T-helper 17 cell (primary cell): ENCODE measurements at regions not wholly inside any gene's neighbourhood (a gene's known extent, or its start where the extent isn't known, plus 50 kb on each side); places are given as distances from the start of the nearest gene placed in this dataset.
"Not testable (repeated sequence)": the region's sequence is repeated elsewhere in the genome, so short reads cannot be mapped to it uniquely, and the experiment has no call there.

Experiments
- ATAC-seq: fragments of 150-1000 bp; cut with Tn5 transposase; 2 replicates; pipeline ENCODE4 v1.10.0; 2021; ENCODE audit warnings: mild to moderate bottlenecking, moderate library complexity
- DNase-seq, 3 donors: peaks; one replicate each; pipeline versions ENCODE4 v3.0.0 to v3.0.0-alpha.2; 2020 to 2021
- H3K9me3 ChIP-seq: one replicate; pipeline ENCODE4 v1.7.0; 2013; ENCODE audit warnings: low read length, mild to moderate bottlenecking; ENCODE audit not compliant: control insufficient read depth, poor library complexity, severe bottlenecking
- H3K27ac Mint-ChIP-seq: one replicate; pipeline ENCODE4 v1.8.0; 2022; ENCODE audit warnings: mild to moderate bottlenecking, moderate library complexity, mixed read lengths
- H3K27me3 Mint-ChIP-seq: one replicate; pipeline ENCODE4 v1.8.0; 2022; ENCODE audit warnings: mixed read lengths
- H3K36me3 Mint-ChIP-seq: one replicate; pipeline ENCODE4 v1.8.0; 2022; ENCODE audit warnings: low read depth, mixed read lengths
- H3K4me1 Mint-ChIP-seq: one replicate; pipeline ENCODE4 v1.8.0; 2022; ENCODE audit warnings: mild to moderate bottlenecking, mixed read lengths
- H3K4me3 Mint-ChIP-seq: one replicate; pipeline ENCODE4 v1.8.0; 2022; ENCODE audit warnings: mild to moderate bottlenecking, moderate library complexity, mixed read lengths

DNA sequence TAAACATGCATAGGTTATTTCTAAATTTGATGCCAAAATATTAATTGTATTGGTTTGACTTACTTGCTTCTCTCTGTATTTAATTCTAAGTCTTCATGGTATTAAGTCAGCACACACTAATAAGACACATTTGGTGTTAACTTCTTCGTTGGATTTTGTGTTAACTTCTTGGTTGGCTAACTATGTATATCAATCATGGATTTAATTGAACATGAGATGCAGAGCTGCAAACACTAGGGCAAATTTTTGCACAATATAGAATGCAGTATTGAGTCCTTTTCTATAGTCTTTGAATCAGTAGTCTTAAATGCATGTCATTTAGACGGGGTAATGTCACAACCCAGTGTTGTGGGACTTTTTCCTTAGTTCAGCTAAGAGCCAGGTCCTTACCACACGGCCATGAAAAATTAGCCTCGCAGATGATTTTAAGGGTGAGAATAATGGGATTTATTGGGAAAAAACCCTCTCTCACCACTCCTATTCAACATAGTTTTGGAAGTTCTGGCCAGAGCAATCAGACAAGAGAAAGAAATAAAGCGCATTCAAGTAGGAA lies 142.9 kb upstream of the TRIM24 start:
- Mint-ChIP-seq H3K27me3 (peaks cover 10% of the 10 kb centered on the region), H3K4me3 (no peak overlapping the region), H3K27ac (no peak overlapping the region), H3K4me1 (no peaks in the 10 kb centered on the region), H3K36me3 (no peaks in the 10 kb centered on the region)
- no peaks in the 10 kb centered on the region for H3K9me3 ChIP-seq
- DNase-seq (no peak), ATAC-seq (no peak)

DNA sequence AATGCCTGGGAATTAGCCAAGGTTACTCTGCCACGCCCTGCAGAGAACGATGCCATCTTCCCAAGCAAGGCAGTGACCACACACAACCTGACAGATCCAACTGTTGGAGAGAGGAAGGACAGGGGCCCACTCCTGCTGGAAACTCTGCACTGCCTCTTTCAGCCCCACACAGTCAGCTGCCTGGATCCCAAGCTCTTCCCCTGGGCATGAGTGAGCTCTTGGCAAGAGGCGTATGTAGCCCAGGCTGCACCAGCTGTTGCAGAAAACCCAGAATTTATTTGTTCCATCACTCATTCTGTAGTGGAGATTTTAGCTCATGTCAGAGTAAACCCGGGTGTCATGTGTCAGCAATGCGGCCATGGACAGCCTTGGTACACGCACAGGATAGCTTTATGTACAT lies 135.1 kb upstream of the TRIM24 start:
- no peak for DNase-seq
- H3K27me3 Mint-ChIP-seq = no peaks in the 10 kb centered on the region
- H3K27ac Mint-ChIP-seq = no peak overlapping the region
- H3K4me3 Mint-ChIP-seq = no peak overlapping the region
- no peak for ATAC-seq
- no peaks in the 10 kb centered on the region for H3K36me3 Mint-ChIP-seq
- no peaks in the 10 kb centered on the region for H3K4me1 Mint-ChIP-seq
- H3K9me3 ChIP-seq = no peaks in the 10 kb centered on the region

DNA sequence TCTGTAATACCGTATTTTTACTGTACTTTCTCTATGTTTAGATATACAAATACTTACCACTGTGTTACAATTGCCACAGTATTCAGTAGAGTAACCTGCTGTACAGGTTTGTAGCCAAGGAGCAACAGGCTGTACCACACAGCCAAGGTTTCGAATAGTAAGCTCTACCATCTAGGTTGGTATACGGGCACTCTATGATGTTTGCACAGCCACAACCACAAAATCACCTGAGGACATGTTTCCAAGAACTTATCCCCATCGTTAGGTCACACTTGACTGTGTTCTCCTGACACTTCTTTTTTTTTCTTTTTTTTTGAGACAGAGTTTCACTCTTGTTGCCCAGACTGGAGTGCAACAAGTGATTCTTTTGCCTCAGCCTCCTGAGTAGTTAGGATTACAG lies 134.6 kb upstream of the TRIM24 start:
- DNase-seq = no peak
- H3K27me3 Mint-ChIP-seq = no peaks in the 10 kb centered on the region
- no peaks in the 10 kb centered on the region for H3K36me3 Mint-ChIP-seq
- H3K4me1 Mint-ChIP-seq = no peaks in the 10 kb centered on the region
- no peak overlapping the region for H3K27ac Mint-ChIP-seq
- no peaks in the 10 kb centered on the region for H3K9me3 ChIP-seq
- ATAC-seq = no peak
- no peak overlapping the region for H3K4me3 Mint-ChIP-seq

DNA sequence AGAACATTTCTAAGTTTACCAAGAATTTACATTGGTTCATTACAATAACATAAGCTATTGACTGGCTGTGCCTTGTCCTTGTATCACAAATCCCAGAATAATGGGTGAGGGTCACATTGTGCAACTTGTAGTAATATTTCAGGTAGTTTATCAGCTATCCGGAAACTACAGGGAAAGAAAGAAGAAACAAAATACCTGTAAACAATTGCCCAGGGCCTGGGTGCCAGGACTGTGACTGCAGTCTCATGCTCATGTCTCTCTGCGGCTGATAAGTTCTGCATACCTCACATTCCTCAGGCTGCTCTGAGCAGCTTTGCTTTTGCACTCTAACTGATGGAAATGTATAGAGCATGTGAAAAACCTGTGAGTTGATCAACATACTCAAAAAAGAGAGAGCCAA lies 131.8 kb upstream of the TRIM24 start:
- H3K9me3 ChIP-seq = peaks cover 3% of the 10 kb centered on the region
- H3K27me3 Mint-ChIP-seq = no peaks in the 10 kb centered on the region
- DNase-seq (no peak), ATAC-seq (no peak)
- H3K4me3 Mint-ChIP-seq = no peak overlapping the region
- H3K27ac Mint-ChIP-seq = no peak overlapping the region
- H3K36me3 Mint-ChIP-seq = no peaks in the 10 kb centered on the region
- H3K4me1 Mint-ChIP-seq = no peaks in the 10 kb centered on the region

DNA sequence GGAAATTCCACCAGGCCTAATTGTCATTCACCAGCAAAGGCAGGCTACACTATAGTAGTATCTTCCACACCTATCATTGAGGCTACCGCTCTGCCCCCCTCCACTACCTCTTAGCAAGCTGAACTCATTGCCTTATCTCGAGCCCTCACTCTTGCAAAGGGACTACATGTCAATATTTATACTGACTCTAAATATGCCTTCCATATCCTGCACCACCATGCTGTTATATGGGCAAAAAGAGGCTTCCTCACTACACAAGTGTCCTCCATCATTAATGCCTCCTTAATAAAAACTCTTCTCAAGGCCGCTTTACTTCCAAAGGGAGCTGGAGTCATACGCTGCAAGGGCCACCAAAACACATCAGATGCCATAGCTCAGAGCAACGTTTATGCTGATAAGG lies 127.2 kb upstream of the TRIM24 start:
- DNase-seq, H3K4me1 Mint-ChIP-seq, ATAC-seq, H3K27me3 Mint-ChIP-seq, H3K27ac Mint-ChIP-seq, H3K36me3 Mint-ChIP-seq, H3K4me3 Mint-ChIP-seq, H3K9me3 ChIP-seq: not testable (repeated sequence)

DNA sequence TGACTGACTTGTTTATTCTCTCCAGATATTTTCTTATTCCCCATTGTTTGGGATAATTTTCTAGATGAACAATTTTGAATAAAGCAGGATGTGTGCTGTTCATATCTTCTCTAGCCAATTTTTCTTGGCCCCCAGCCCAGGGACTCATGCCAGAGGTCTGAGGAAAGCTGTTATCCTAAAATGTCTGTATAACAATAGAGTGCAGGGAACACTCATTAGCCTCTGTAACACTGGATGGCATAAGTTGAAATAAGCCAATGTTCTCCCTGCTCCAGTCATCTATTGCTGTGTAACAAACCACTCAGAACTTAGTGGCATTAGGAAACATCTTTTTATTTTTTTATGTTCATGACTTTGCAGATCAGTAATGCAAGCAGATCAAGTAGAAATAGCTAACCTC lies 121.7 kb upstream of the TRIM24 start:
- peaks cover 3% of the 10 kb centered on the region for H3K9me3 ChIP-seq
- no peaks in the 10 kb centered on the region for H3K27me3 Mint-ChIP-seq
- H3K4me3 Mint-ChIP-seq = no peak overlapping the region
- no peaks in the 10 kb centered on the region for H3K36me3 Mint-ChIP-seq
- H3K27ac Mint-ChIP-seq = no peak overlapping the region
- ATAC-seq (no peak), DNase-seq (no peak)
- H3K4me1 Mint-ChIP-seq = no peaks in the 10 kb centered on the region

DNA sequence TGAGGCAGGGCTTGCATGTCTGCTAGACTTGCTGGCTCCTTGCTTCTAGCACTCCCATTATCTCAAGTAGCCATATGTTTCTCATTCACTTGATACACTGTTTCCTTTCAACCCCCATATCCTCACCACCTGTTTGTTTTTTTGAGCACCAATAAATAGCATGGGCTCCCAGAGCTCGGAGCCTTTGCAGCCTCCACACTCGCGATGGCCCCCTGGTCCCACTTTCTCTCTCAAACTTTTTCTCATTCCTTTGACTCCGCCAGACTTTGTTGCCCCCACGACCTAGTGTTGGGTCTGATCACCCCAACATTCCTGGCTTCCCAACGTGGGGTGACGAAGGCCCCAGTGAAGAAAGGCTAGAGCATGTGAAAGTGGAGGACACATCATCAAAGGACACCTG lies 120.8 kb upstream of the TRIM24 start:
- H3K27ac Mint-ChIP-seq, H3K9me3 ChIP-seq, H3K4me3 Mint-ChIP-seq, ATAC-seq, H3K36me3 Mint-ChIP-seq, H3K27me3 Mint-ChIP-seq, H3K4me1 Mint-ChIP-seq, DNase-seq: not testable (repeated sequence)

DNA sequence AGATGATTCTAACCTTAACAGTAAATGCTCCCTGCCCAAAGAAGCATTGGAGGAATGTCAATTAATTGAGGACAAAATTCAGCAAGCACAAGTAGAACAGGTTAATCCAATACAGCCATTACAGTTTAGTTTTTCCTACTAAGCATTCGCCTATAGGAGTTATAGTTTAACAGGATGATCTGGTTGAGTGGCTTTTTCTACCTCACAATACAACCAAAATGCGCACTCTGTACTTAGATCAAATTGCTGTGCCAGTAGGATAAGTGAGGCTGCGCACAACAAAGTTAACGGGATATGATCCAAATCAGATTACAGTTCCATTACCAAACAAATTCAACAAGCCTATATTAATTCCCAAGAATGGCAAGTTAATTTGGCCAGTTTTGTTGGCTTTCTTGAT lies 117.1 kb upstream of the TRIM24 start:
- Mint-ChIP-seq H3K27ac (no peak overlapping the region), H3K27me3 (no peaks in the 10 kb centered on the region), H3K4me3 (no peak overlapping the region), H3K36me3 (no peaks in the 10 kb centered on the region), H3K4me1 (no peaks in the 10 kb centered on the region)
- no peaks in the 10 kb centered on the region for H3K9me3 ChIP-seq
- DNase-seq (no peak), ATAC-seq (no peak)

DNA sequence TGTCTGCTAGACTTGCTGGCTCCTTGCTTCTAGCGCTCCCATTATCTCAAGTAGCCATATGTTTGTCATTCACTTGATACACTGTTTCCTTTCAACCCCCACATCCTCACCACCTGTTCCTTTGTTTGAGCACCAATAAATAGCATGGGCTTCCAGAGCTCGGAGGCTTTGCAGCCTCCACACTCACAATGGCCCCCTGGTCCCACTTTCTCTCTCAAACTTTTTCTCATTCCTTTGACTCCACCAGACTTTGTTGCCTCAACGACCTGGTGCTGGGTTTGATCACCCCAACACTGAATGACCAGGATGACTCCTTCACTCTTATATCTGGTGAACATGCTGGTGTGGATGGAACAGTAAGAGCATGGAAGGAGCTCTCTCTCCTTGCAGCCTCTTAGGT lies 114.5 kb upstream of the TRIM24 start:
- H3K27me3 Mint-ChIP-seq = no peaks in the 10 kb centered on the region
- no peaks in the 10 kb centered on the region for H3K9me3 ChIP-seq
- DNase-seq (no peak), ATAC-seq (no peak)
- no peak overlapping the region for H3K27ac Mint-ChIP-seq
- no peaks in the 10 kb centered on the region for H3K36me3 Mint-ChIP-seq
- H3K4me1 Mint-ChIP-seq = no peaks in the 10 kb centered on the region
- no peak overlapping the region for H3K4me3 Mint-ChIP-seq

DNA sequence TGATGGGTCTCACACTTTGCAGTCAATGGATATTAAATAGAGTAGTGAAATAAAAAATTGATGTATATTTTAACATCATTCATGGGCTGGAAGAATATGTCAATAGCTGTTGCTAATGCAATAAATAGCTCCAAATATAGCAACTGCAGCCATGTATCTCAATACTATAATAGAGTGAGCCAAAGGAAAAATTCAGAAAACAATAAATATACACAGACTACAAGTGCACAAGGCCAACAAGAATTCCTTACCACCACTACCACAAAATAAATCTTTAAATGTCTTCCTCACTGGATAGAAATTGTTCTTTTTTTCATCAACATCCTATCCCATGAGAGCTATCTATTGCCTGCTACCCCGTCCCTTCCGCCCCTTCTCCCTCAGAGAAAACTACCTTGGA lies 113.1 kb upstream of the TRIM24 start:
- no peak overlapping the region for H3K4me3 Mint-ChIP-seq
- no peaks in the 10 kb centered on the region for H3K36me3 Mint-ChIP-seq
- no peaks in the 10 kb centered on the region for H3K27me3 Mint-ChIP-seq
- DNase-seq (no peak), ATAC-seq (no peak)
- H3K4me1 Mint-ChIP-seq = no peaks in the 10 kb centered on the region
- H3K9me3 ChIP-seq = no peaks in the 10 kb centered on the region
- H3K27ac Mint-ChIP-seq = no peak overlapping the region

DNA sequence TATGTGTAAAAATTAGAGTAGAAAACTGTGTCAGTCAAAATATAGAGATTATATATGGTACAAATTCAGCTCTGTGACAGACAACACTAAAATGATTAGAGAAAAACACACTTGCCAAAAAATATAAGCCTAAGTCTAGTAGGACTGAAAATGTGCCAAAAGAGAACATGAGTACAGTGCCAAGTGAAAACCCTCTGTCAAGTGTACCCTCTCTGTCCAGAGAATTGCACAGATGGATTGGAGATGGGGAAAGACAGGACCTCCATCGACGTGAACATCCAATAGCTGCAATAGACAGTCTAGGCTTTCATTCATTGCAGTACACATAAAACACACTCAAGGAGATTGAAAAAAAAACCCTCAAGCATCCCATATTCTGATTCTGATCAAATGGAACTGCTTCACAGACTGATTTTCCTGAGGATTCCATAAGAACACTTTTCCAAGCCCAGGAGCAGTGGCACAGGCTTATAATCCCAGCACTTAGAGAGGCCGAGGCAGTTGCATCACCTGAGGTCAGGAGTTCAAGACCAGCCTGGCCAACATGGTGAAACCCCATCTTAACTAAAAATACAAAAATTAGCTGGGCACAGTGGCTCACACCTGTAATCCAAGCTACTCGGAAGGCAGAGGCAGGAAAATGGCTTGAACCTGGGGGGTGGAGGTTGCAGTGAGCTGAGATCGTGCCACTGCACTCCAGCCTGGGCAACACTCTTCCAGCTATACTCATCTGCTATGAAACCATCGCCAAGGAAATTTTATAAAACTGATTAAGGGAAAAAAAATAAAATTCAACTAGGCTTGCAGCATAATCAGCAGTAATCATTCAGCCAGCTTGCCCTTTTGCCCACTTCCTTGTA lies 110.0 kb upstream of the TRIM24 start:
- Mint-ChIP-seq H3K27me3 (no peaks in the 10 kb centered on the region), H3K27ac (no peak overlapping the region), H3K4me3 (no peak overlapping the region), H3K4me1 (no peaks in the 10 kb centered on the region), H3K36me3 (no peaks in the 10 kb centered on the region)
- ATAC-seq = no peak
- DNase-seq = no peak
- H3K9me3 ChIP-seq = no peaks in the 10 kb centered on the region

DNA sequence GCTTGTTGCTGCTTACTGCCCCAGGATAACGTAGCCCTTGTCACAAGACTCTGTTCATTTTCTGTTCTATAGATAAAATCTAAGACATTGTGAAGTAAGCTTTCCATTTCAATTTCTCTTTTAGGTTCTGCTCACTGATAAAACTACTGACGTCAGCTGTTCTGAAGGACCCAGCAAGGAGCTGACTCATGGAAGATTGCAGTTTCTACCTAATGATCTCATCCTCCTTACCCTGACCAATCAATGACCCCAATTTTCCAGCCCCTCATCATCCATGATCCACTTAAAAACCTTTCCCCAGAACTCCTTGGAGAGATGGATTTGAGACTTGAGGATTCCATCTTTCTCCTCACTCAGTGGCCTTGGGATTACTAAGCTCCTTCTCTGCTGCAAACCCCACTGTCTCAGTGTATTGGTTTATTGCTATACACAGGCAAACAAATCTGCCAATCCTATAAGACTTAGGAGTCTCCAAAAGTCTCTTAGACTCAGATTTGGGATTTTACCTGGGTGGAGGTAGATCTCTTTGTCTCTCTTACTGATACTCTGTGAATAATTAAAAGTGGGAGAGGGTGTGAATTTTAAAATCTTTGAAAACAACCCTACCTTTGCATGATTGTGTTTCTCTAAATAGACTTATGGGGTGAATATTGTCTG lies 109.2 kb upstream of the TRIM24 start:
- DNase-seq (no peak), ATAC-seq (no peak)
- H3K9me3 ChIP-seq = no peaks in the 10 kb centered on the region
- no peak overlapping the region for H3K4me3 Mint-ChIP-seq
- H3K4me1 Mint-ChIP-seq = no peaks in the 10 kb centered on the region
- no peak overlapping the region for H3K27ac Mint-ChIP-seq
- no peaks in the 10 kb centered on the region for H3K36me3 Mint-ChIP-seq
- H3K27me3 Mint-ChIP-seq = no peaks in the 10 kb centered on the region

DNA sequence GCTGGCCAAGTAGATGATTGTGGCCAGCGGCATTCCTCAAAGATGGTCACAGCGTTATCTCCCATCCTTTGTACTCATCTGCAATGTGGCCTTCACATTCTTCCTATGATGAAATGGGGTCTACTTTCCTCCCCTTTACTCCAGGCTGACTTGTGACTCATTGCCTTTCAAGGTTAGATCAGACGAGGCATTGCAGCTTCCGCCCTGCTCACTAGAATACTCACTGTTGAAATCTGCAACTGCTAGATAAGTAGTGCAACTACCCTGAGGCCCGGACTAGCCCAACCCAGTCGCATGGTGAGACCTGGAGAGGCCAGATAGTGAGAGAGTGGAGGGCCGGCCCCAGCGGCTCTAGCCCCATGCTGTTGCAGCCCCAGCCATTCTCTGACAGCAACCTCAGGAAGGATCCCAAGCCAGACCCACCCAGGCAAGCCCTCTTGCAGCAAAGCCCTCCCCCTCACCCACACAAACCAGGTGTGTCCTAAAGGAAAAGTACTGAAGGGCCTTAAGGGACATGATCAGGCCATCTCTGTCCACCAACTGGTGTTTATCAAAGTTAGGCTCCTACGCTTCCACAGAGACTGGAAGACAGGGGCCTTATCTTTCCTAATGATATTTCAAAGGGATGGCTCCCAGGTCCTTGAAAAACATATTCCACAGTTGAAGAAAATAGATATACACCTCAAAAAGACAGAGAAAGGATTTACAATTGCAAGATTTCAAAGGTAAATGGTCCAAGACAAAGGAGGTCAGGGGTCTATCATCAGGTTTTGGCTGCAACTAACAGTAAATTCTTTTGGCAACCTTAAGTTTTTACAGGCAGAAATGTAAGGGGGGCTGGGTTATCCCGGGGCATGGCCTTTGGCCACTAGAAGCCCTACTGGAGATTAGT lies 107.2 kb upstream of the TRIM24 start:
- H3K27ac Mint-ChIP-seq = no peak overlapping the region
- H3K4me3 Mint-ChIP-seq = no peak overlapping the region
- H3K4me1 Mint-ChIP-seq = no peaks in the 10 kb centered on the region
- no peaks in the 10 kb centered on the region for H3K36me3 Mint-ChIP-seq
- ATAC-seq (no peak), DNase-seq (no peak)
- no peaks in the 10 kb centered on the region for H3K9me3 ChIP-seq
- H3K27me3 Mint-ChIP-seq = no peaks in the 10 kb centered on the region
